ENCODE measurements at regions not wholly inside any gene's neighbourhood (a gene's known extent, or its start where the extent isn't known, plus 50 kb on each side); places are given as distances from the start of the nearest gene placed in this dataset.

- no peak overlapping the region for H3K4me3 ChIP-seq
- DNase-seq (ENCODE audit: low spot score): no peak
- H3K27ac ChIP-seq: no peak overlapping the region
- TF ChIP-seq CTCF (IDR thresholded peaks at IDR 0.05): no peak
Observed at GRCh38 chrX:21168401-21169160, 205.6 kb upstream of the CNKSR2 start.

DNA sequence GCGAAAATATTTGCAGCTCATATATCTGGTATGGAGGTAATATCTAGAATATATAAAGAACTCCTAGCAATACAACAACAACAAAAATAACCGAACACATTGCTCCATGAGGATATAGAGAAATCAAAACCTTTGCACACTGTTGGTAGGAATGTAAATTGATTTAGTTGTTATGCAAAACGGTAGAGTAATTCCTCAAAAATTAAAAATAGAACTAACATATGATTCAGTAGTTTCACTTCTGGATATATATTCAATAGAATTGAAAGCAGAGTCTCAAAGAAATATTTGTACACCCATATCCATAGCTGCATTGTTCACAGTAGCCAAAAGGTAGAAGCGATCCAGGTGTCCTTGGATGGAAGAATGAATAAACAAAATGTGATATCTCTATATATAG is 203.0 kb upstream of the CNKSR2 start:
- Histone ChIP-seq H3K27ac (no peak overlapping the region), H3K4me3 (no peak overlapping the region)
- DNase-seq (ENCODE audit: low spot score): no peak
- no peak for TF ChIP-seq CTCF (IDR thresholded peaks at IDR 0.05)

DNA sequence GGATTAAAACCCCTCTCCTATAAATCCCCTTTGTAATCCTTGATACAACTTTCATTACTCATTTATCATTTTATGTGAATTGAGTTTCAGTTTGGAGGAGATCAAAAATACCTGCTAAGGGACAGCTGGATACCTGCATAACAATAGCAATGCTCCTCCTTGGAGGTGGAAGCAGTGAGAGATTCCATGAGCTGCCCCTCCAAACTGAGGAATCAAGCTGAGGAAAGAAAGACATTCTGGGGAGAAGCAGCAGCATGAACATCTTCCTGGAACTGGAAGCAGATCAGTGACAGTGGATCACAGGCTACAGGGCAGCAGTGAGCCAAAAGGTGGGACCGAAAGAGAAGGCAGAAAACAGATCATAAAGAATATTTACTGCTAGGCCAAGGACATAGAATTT is 199.8 kb upstream of the CNKSR2 start:
- no peak for TF ChIP-seq CTCF (IDR thresholded peaks at IDR 0.05)
- no peak overlapping the region for H3K4me3 ChIP-seq

GRCh38 chrX:21176921-21177571 is 197.2 kb upstream of the CNKSR2 start:
- no peak overlapping the region for H3K4me3 ChIP-seq
- DNase-seq (ENCODE audit: low spot score): no peak
- no peak overlapping the region for H3K27ac ChIP-seq
- no peak for TF ChIP-seq CTCF (IDR thresholded peaks at IDR 0.05)

More for the DNA sequence above, 199.8 kb upstream of the CNKSR2 start:
- DNase-seq (ENCODE audit: low spot score): no peak
- no peak overlapping the region for H3K27ac ChIP-seq

- no peak for DNase-seq (ENCODE audit: low spot score)
- Histone ChIP-seq H3K27ac (no peak overlapping the region), H3K4me3 (no peak overlapping the region)
- TF ChIP-seq CTCF (IDR thresholded peaks at IDR 0.05): no peak
Observed at GRCh38 chrX:21181232-21181853, 192.9 kb upstream of the CNKSR2 start.

- no peak for DNase-seq (ENCODE audit: low spot score)
- TF ChIP-seq CTCF (IDR thresholded peaks at IDR 0.05): no peak
- no peak overlapping the region for H3K27ac ChIP-seq
- no peak overlapping the region for H3K4me3 ChIP-seq
Observed at GRCh38 chrX:21193196-21193595, 181.0 kb upstream of the CNKSR2 start.
